ENCODE measurements at regions not wholly inside any gene's neighbourhood (a gene's known extent, or its start where the extent isn't known, plus 50 kb on each side); places are given as distances from the start of the nearest gene placed in this dataset.

GRCh38 chr7:86916277-86916825 lies 143.1 kb downstream of the ELAPOR2 start:
- TF ChIP-seq, protein P1, sequence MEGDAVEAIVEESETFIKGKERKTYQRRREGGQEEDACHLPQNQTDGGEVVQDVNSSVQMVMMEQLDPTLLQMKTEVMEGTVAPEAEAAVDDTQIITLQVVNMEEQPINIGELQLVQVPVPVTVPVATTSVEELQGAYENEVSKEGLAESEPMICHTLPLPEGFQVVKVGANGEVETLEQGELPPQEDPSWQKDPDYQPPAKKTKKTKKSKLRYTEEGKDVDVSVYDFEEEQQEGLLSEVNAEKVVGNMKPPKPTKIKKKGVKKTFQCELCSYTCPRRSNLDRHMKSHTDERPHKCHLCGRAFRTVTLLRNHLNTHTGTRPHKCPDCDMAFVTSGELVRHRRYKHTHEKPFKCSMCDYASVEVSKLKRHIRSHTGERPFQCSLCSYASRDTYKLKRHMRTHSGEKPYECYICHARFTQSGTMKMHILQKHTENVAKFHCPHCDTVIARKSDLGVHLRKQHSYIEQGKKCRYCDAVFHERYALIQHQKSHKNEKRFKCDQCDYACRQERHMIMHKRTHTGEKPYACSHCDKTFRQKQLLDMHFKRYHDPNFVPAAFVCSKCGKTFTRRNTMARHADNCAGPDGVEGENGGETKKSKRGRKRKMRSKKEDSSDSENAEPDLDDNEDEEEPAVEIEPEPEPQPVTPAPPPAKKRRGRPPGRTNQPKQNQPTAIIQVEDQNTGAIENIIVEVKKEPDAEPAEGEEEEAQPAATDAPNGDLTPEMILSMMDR (IDR thresholded peaks at IDR 0.05; ENCODE audit: low read depth, low read length): no peak
- TF ChIP-seq EZH2phosphoT487 (IDR thresholded peaks at IDR 0.05; ENCODE audit: low read depth): no peak
